ENCODE measurements at regions not wholly inside any gene's neighbourhood (a gene's known extent, or its start where the extent isn't known, plus 50 kb on each side); places are given as distances from the start of the nearest gene placed in this dataset.

DNA sequence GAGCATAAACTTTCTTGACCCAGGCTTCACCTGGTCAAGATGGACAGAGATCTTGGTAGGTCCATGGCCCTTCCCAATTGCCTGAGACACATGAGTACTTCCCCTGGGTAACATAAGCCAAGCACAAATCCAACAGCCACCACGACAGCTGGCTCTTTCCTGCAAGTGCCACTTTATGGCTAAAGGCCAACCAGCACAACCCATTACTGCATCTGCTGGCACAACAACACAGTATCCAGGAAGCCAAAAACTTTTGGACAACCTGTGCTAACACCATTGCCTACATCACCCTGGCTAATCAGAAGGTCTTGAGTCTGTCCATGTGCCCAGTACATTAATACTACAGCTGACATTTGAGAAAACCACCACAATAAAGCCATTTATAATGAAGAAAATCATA lies 548.0 kb upstream of the SEMA3D start:
- TF ChIP-seq, protein P1, sequence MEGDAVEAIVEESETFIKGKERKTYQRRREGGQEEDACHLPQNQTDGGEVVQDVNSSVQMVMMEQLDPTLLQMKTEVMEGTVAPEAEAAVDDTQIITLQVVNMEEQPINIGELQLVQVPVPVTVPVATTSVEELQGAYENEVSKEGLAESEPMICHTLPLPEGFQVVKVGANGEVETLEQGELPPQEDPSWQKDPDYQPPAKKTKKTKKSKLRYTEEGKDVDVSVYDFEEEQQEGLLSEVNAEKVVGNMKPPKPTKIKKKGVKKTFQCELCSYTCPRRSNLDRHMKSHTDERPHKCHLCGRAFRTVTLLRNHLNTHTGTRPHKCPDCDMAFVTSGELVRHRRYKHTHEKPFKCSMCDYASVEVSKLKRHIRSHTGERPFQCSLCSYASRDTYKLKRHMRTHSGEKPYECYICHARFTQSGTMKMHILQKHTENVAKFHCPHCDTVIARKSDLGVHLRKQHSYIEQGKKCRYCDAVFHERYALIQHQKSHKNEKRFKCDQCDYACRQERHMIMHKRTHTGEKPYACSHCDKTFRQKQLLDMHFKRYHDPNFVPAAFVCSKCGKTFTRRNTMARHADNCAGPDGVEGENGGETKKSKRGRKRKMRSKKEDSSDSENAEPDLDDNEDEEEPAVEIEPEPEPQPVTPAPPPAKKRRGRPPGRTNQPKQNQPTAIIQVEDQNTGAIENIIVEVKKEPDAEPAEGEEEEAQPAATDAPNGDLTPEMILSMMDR (IDR thresholded peaks at IDR 0.05), result no peak
- no peak for TF ChIP-seq POLR2A (IDR thresholded peaks at IDR 0.05)

All from lower leg skin (tissue), 3 donors.